PC-3 (cell line): ENCODE measurements at regions not wholly inside any gene's neighbourhood (a gene's known extent, or its start where the extent isn't known, plus 50 kb on each side); places are given as distances from the start of the nearest gene placed in this dataset.
A peak's percentile ranks its signal among the peaks of the same experiment; 100 is the strongest.

Experiments
- ATAC-seq: fragments of 200-7000 bp; cut with Tn5 transposase; 2 replicates; pipeline ENCODE4 v1.9.1; 2020; ENCODE audit warnings: mild to moderate bottlenecking, moderate library complexity
- BruUV-seq: library from RNA; stranded (reverse); fragments of 400-500 nt; replicated peaks from 2 replicates; lab custom pipeline; 2021; lab: Mats Ljungman, UMichigan
- CTCF ChIA-PET: fragments of 300-600 bp; sonication (Branson Sonifier 250); formaldehyde crosslinking; loops from one replicate; lab custom pipeline; 2022; ENCODE audit warnings: antibody characterized with exemption; lab: Charles Lee
- POLR2A ChIA-PET: fragments of 300-600 bp; sonication (Branson Sonifier 250); formaldehyde crosslinking; loops from one replicate; lab custom pipeline; 2022; ENCODE audit warnings: antibody characterized with exemption; ENCODE audit not compliant: unreplicated experiment; lab: Charles Lee
- DNase-seq: peaks from one replicate; pipeline ENCODE4 v3.0.0-alpha.2; 2015
- H2AFZ ChIP-seq: fragments of 300-600 bp; sonication (generic); 2 replicates; pipeline ENCODE4 v1.6.0; 2016; ENCODE audit warnings: antibody characterized with exemption, low read length
- H3F3A ChIP-seq: fragments of 300-600 bp; sonication (generic); one replicate; pipeline ENCODE4 v1.6.0; 2017; ENCODE audit warnings: antibody characterized with exemption, low read length, control low read depth, mild to moderate bottlenecking; ENCODE audit not compliant: unreplicated experiment
- H3K27ac ChIP-seq: fragments of 300-600 bp; sonication (generic); 2 replicates; pipeline ENCODE4 v1.5.1; 2016; ENCODE audit warnings: mild to moderate bottlenecking, low read length
- H3K27me3 ChIP-seq: fragments of 300-600 bp; sonication (generic); 2 replicates; pipeline ENCODE4 v1.6.1; 2016; ENCODE audit warnings: low read length, mixed read lengths
- H3K36me3 ChIP-seq: fragments of 300-600 bp; sonication (generic); 2 replicates; pipeline ENCODE4 v1.6.1; 2016; ENCODE audit warnings: low read depth, mixed run types, low read length, mixed read lengths
- H3K4me1 ChIP-seq: fragments of 300-600 bp; sonication (generic); 2 replicates; pipeline ENCODE4 v1.5.1; 2016; ENCODE audit warnings: low read length; ENCODE audit not compliant: insufficient read depth
- H3K4me2 ChIP-seq: fragments of 300-600 bp; sonication (generic); 2 replicates; pipeline ENCODE4 v1.6.0; 2016; ENCODE audit warnings: low read length
- H3K4me3 ChIP-seq: fragments of 300-600 bp; sonication (generic); 2 replicates; pipeline ENCODE4 v1.5.1; 2016; ENCODE audit warnings: mild to moderate bottlenecking, low read length, mixed read lengths
- H3K79me2 ChIP-seq: fragments of 300-600 bp; sonication (generic); 2 replicates; pipeline ENCODE4 v1.6.1; 2017; ENCODE audit warnings: low read length, mixed read lengths
- H3K9ac ChIP-seq: fragments of 300-600 bp; sonication (generic); 2 replicates; pipeline ENCODE4 v1.6.0; 2016; ENCODE audit warnings: mild to moderate bottlenecking, low read length
- H3K9me2 ChIP-seq: fragments of 300-600 bp; sonication (generic); replicated peaks from 2 replicates; pipeline ENCODE4 v1.6.1; 2016; ENCODE audit warnings: mixed run types, low read length, mixed read lengths
- H3K9me3 ChIP-seq: fragments of 300-600 bp; sonication (generic); 2 replicates; pipeline ENCODE4 v1.6.1; 2016; ENCODE audit warnings: low read length, mixed read lengths
- H4K20me1 ChIP-seq: fragments of 300-600 bp; sonication (generic); 2 replicates; pipeline ENCODE4 v1.6.1; 2016; ENCODE audit warnings: low read length, mixed read lengths
- EZH2 ChIP-seq: fragments of 300-600 bp; sonication (generic); IDR thresholded peaks from one replicate; pipeline ENCODE4 v1.6.1; 2017; ENCODE audit warnings: antibody characterized with exemption, mild to moderate bottlenecking, low read length; ENCODE audit not compliant: unreplicated experiment
- EZH2phosphoT487 ChIP-seq: fragments of 300-600 bp; sonication (generic); IDR thresholded peaks from 2 replicates; pipeline ENCODE4 v1.6.1; 2018; ENCODE audit warnings: mild to moderate bottlenecking, antibody characterized with exemption, low read length, borderline replicate concordance
- intact Hi-C: fragments of 100-400 bp; cut with micrococcal nuclease; formaldehyde crosslinking; loops from 2 replicates; pipeline ENCODE4 v1.9.0; 2023
- TF ChIP-seq, protein P1 (sequence below): fragments of 300-600 bp; sonication (generic); conservative IDR thresholded peaks from 2 replicates; pipeline ENCODE4 v1.5.1; 2017; ENCODE audit warnings: antibody characterized with exemption, low read depth, mild to moderate bottlenecking, low read length

GRCh38 chr12:69066492-69067373 lies 133.8 kb upstream of the CPM start:
- peaks cover 48% of the 10 kb centered on the region for H3K4me1 ChIP-seq
- ATAC-seq (no peak), DNase-seq (no peak)
- BruUV-seq = no TSS peak
- peak overlapping the region; percentile 53; the same call in 1 of the 2 replicates for H3K9ac ChIP-seq
- ChIA-PET CTCF (no interaction called here), POLR2A (no interaction called here)
- intact Hi-C loops = no loop called here
- H3K27ac ChIP-seq = peak overlapping the region; percentile 81
- H4K20me1 ChIP-seq = no peaks in the 10 kb centered on the region
- H3K79me2 ChIP-seq = no peaks in the 10 kb centered on the region
- no peak overlapping the region for H2AFZ ChIP-seq
- H3K36me3 ChIP-seq = no peaks in the 10 kb centered on the region
- no peaks in the 10 kb centered on the region for H3F3A ChIP-seq
- TF ChIP-seq EZH2phosphoT487 = no peak
- no peak for TF ChIP-seq EZH2
- H3K4me2 ChIP-seq = peak overlapping the region; percentile 48
- no peaks in the 10 kb centered on the region for H3K9me3 ChIP-seq
- no peaks in the 10 kb centered on the region for H3K9me2 ChIP-seq
- no peaks in the 10 kb centered on the region for H3K27me3 ChIP-seq
- H3K4me3 ChIP-seq = no peak overlapping the region

DNA sequence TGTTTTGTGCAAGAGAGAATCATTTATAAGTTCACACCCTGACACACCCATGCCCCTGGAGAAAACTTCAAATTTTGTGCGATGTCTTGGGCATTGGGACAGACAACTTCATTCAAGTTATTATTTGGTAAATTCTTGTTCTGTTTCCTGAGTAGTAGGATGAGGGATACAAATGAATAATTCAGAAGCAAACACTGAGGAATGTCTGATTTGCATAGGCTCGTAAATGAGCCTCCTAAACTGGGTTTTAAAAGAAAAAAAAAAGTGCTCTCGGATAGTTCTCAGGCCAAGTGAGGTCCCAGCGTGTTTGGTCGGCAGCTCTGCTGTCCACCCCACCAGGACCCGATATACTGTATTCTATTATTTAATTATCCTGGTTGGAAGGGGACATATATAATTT lies 134.7 kb upstream of the CPM start:
- POLR2A ChIA-PET = interaction anchor here (0.6 kb wide), 1 partner anchor 31 kb away, joined by 3 read pairs; no protein-coding TSS in a partner anchor
- Histone ChIP-seq H3K79me2 (no peaks in the 10 kb centered on the region), H3K36me3 (no peaks in the 10 kb centered on the region), H3K9ac (peak overlapping the region; percentile 26; the same call in 1 of the 2 replicates), H3K27ac (peak overlapping the region; percentile 76), H3K9me3 (no peaks in the 10 kb centered on the region), H3K4me3 (no peak overlapping the region), H3K4me1 (peaks cover 48% of the 10 kb centered on the region), H2AFZ (no peak overlapping the region), H4K20me1 (no peaks in the 10 kb centered on the region), H3F3A (no peaks in the 10 kb centered on the region), H3K27me3 (no peaks in the 10 kb centered on the region), H3K9me2 (no peaks in the 10 kb centered on the region), H3K4me2 (peak overlapping the region; percentile 50; the same call in 1 of the 2 replicates)
- CTCF ChIA-PET = no interaction called here
- BruUV-seq = no TSS peak
- intact Hi-C loops = no loop called here
- DNase-seq = no peak
- TF ChIP-seq, protein P1, sequence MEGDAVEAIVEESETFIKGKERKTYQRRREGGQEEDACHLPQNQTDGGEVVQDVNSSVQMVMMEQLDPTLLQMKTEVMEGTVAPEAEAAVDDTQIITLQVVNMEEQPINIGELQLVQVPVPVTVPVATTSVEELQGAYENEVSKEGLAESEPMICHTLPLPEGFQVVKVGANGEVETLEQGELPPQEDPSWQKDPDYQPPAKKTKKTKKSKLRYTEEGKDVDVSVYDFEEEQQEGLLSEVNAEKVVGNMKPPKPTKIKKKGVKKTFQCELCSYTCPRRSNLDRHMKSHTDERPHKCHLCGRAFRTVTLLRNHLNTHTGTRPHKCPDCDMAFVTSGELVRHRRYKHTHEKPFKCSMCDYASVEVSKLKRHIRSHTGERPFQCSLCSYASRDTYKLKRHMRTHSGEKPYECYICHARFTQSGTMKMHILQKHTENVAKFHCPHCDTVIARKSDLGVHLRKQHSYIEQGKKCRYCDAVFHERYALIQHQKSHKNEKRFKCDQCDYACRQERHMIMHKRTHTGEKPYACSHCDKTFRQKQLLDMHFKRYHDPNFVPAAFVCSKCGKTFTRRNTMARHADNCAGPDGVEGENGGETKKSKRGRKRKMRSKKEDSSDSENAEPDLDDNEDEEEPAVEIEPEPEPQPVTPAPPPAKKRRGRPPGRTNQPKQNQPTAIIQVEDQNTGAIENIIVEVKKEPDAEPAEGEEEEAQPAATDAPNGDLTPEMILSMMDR = no peak
- TF ChIP-seq EZH2phosphoT487 (no peak), EZH2 (no peak)
- ATAC-seq = no peak

DNA sequence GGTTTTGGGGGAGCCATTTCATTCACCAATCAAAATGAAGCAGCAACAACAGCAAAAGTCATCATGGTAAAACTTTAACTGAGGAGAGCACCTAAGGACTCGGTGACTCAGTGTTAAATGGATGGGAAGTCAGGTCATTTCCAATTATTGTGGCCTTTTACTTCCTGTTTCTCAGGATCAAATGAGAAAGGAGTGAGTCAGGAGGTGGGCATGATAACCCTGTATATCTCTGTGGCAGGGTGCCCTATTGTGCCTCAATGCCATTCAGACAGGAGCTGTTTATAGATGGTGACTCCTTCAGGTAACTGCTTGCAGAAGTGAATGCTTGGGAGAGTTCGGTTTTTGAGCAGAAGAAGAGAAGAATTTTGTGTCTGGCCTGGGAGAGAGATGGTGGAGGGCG lies 135.5 kb upstream of the CPM start:
- DNase-seq (peak; percentile 90), ATAC-seq (peak; percentile 34)
- peaks cover 48% of the 10 kb centered on the region for H3K4me1 ChIP-seq
- intact Hi-C loops = no loop called here
- H3K27me3 ChIP-seq = no peaks in the 10 kb centered on the region
- no peak overlapping the region for H2AFZ ChIP-seq
- no peak for TF ChIP-seq EZH2
- TF ChIP-seq EZH2phosphoT487 = no peak
- TF ChIP-seq, protein P1 = no peak
- ChIA-PET CTCF (no interaction called here), POLR2A (no interaction called here)
- H3K9ac ChIP-seq = 0 out of 2 replicates have a peak overlapping the region, but pooled peaks have one; percentile 37
- no peaks in the 10 kb centered on the region for H3K9me3 ChIP-seq
- no peaks in the 10 kb centered on the region for H4K20me1 ChIP-seq
- no peaks in the 10 kb centered on the region for H3K79me2 ChIP-seq
- H3K9me2 ChIP-seq = no peaks in the 10 kb centered on the region
- H3K36me3 ChIP-seq = no peaks in the 10 kb centered on the region
- no peak overlapping the region for H3K4me3 ChIP-seq
- peak overlapping the region; percentile 76 for H3K27ac ChIP-seq
- H3F3A ChIP-seq = no peaks in the 10 kb centered on the region
- BruUV-seq = no TSS peak
- H3K4me2 ChIP-seq = peak overlapping the region; percentile 50
